Pancreas (tissue), 10 donors: ENCODE measurements at regions not wholly inside any gene's neighbourhood (a gene's known extent, or its start where the extent isn't known, plus 50 kb on each side); places are given as distances from the start of the nearest gene placed in this dataset.

Experiments
- ATAC-seq, 4 donors: fragments of 200-7000 bp; cut with Tn5 transposase; one replicate each; pipeline versions ENCODE4 v1.8.0 to v1.9.1; 2020; ENCODE audit warnings: mild to moderate bottlenecking in 4 of 4, moderate library complexity in 4 of 4
- DNase-seq, 6 donors: peaks; one replicate each; pipeline ENCODE4 v3.0.0-alpha.2; 2020
- FAIRE-seq: peaks from 2 replicates; lab custom pipeline; 2012; peaks lifted over from hg19 to GRCh38; lab: Jason Lieb, UNC
- H3K27ac ChIP-seq, 4 donors: fragments of 200-600 bp; sonication (generic); 1 replicate in 3 of 4; 2 replicates in 1 of 4; pipeline versions ENCODE4 v1.5.0 to v1.8.0; 2020
- H3K27me3 ChIP-seq, 4 donors: fragments of 200-600 bp; one replicate each; pipeline ENCODE4 v1.8.0; 2021
- H3K36me3 ChIP-seq, 3 donors: fragments of 200-600 bp; sonication (generic) in 1 of 3; one replicate each; pipeline versions ENCODE4 v1.5.0 to v1.8.0; 2020 to 2021
- H3K4me1 ChIP-seq, 3 donors: fragments of 200-600 bp; one replicate each; pipeline ENCODE4 v1.8.0; 2021
- H3K4me3 ChIP-seq, 4 donors: fragments of 200-600 bp; sonication (generic) in 2 of 4; one replicate each; pipeline versions ENCODE4 v1.5.0 to v1.8.0; 2020 to 2021
- H3K9me3 ChIP-seq, 4 donors: fragments of 200-600 bp; one replicate each; pipeline ENCODE4 v1.8.0; 2021
- CTCF ChIP-seq, 4 donors: fragments of 200-600 bp; sonication (generic) in 3 of 4; IDR thresholded peaks; one replicate each; pipeline versions ENCODE4 v1.5.0 to v1.8.0; 2021; ENCODE audit warnings: antibody characterized with exemption in 4 of 4
- WGBS, 2 donors: extraction: QIAGEN DNeasy Blood & Tissue Kit; methylation state at CpG; one replicate each; pipeline ENCODE4 v1.1.7; 2013; 5-methylcytosine and 5-hydroxymethylcytosine counted together
- intact Hi-C, 3 donors: fragments of 100-400 bp; cut with DNase I; formaldehyde crosslinking; loops; one replicate each; pipeline versions ENCODE4 v1.11.1 to v1.14.2; 2022
- donor health status: healthy with polysubstance abuse.
- donor health status: DM: no; HTN: no; CAD: no; lungs with moderate emphysema.
- donor health status: DM: no; HTN: no; CAD: no.
- donor health status: control.
- donor health status: control.
- donor health status: Bipolar disorder and iron deficiency.
- donor health status: DM: yes; HTN: yes; CAD: no.
- donor health status: DM: no; HTN: no; CAD: no.
- donor health status: DM: no; HTN: no; CAD: no.
- donor health status: DM: yes; HTN: yes; CAD: no.

GRCh38 chr11:87484566-87484965, 446.8 kb downstream of the TMEM135 start:
- intact Hi-C loops = no loop called here
- TF ChIP-seq CTCF (IDR thresholded peaks at IDR 0.05) = no peak
- Histone ChIP-seq H3K36me3 (no peaks in the 10 kb centered on the region), H3K4me3 (no peak overlapping the region), H3K9me3 (no peaks in the 10 kb centered on the region), H3K4me1 (no peaks in the 10 kb centered on the region), H3K27me3 (no peaks in the 10 kb centered on the region), H3K27ac (no peak overlapping the region)
- no peak for ATAC-seq
- 76 to 89% methylated on average over 3 of the region's 3 CpGs for WGBS, 2 donors
- DNase-seq = no peak
- FAIRE-seq = no peak

GRCh38 chr11:87477321-87477720, 439.6 kb downstream of the TMEM135 start:
- ATAC-seq (no peak), DNase-seq (no peak), FAIRE-seq (no peak)
- Histone ChIP-seq H3K27me3 (no peaks in the 10 kb centered on the region), H3K4me1 (no peaks in the 10 kb centered on the region), H3K36me3 (no peaks in the 10 kb centered on the region), H3K9me3 (no peaks in the 10 kb centered on the region), H3K27ac (no peak overlapping the region), H3K4me3 (no peak overlapping the region)
- TF ChIP-seq CTCF (IDR thresholded peaks at IDR 0.05) = no peak
- intact Hi-C loops = no loop called here
- WGBS, 2 donors = 50 to 58% methylated on average over 2 of the region's 2 CpGs

- no peak overlapping the region for H3K27ac ChIP-seq
- DNase-seq (no peak), FAIRE-seq (no peak), ATAC-seq (no peak)
- no peaks in the 10 kb centered on the region for H3K27me3 ChIP-seq
- H3K36me3 ChIP-seq = no peaks in the 10 kb centered on the region
- TF ChIP-seq CTCF (IDR thresholded peaks at IDR 0.05) = no peak
- H3K9me3 ChIP-seq = no peaks in the 10 kb centered on the region
- 46 to 76% methylated on average over 1 of the region's 1 CpG for WGBS, 2 donors
- intact Hi-C loops = no loop called here
- H3K4me1 ChIP-seq = no peaks in the 10 kb centered on the region
- no peak overlapping the region for H3K4me3 ChIP-seq
Observed at GRCh38 chr11:87473174-87473573, 435.4 kb downstream of the TMEM135 start.

GRCh38 chr11:87466223-87466622, 428.5 kb downstream of the TMEM135 start:
- DNase-seq (no peak), ATAC-seq (peak in 3 of 4 donors; percentile 35 to 53 (median 47)), FAIRE-seq (no peak)
- H3K27ac ChIP-seq = no peak overlapping the region
- no peak for TF ChIP-seq CTCF (IDR thresholded peaks at IDR 0.05)
- H3K27me3 ChIP-seq = peaks cover 0 to 3% (median 0%) of the 10 kb centered on the region in 4 donors
- H3K36me3 ChIP-seq = no peaks in the 10 kb centered on the region
- no peaks in the 10 kb centered on the region for H3K4me1 ChIP-seq
- intact Hi-C loops = no loop called here
- 25 to 38% methylated on average over 2 of the region's 2 CpGs for WGBS, 2 donors
- H3K4me3 ChIP-seq = no peak overlapping the region
- H3K9me3 ChIP-seq = no peaks in the 10 kb centered on the region

GRCh38 chr11:87465716-87466115, 428.0 kb downstream of the TMEM135 start:
- intact Hi-C loops = no loop called here

More at GRCh38 chr11:87465716-87466115, 428.0 kb downstream of the TMEM135 start:
- no peak for DNase-seq
- ATAC-seq = no peak
- TF ChIP-seq CTCF (IDR thresholded peaks at IDR 0.05) = no peak
- no peak for FAIRE-seq
- no peaks in the 10 kb centered on the region for H3K9me3 ChIP-seq
- H3K27me3 ChIP-seq = peaks cover 0 to 3% (median 0%) of the 10 kb centered on the region in 4 donors
- no peaks in the 10 kb centered on the region for H3K36me3 ChIP-seq
- 57 to 64% methylated on average over 4 of the region's 4 CpGs for WGBS, 2 donors
- H3K4me1 ChIP-seq = no peaks in the 10 kb centered on the region
- H3K27ac ChIP-seq = no peak overlapping the region
- no peak overlapping the region for H3K4me3 ChIP-seq
